ENCODE measurements at regions not wholly inside any gene's neighbourhood (a gene's known extent, or its start where the extent isn't known, plus 50 kb on each side); places are given as distances from the start of the nearest gene placed in this dataset.

- no peak for TF ChIP-seq CTCF (conservative IDR thresholded peaks at IDR 0.05; ENCODE audit: low read depth, low read length)
- no peak overlapping the region for H3K4me3 ChIP-seq (ENCODE audit: low read depth, low read length)
- no peak for DNase-seq (ENCODE audit: low read depth)
These were observed 479.0 kb downstream of the NPHP4 start for GRCh38 chr1:5513179-5513578.

- no peak overlapping the region for H3K4me3 ChIP-seq (ENCODE audit: low read depth, low read length)
- TF ChIP-seq CTCF (conservative IDR thresholded peaks at IDR 0.05; ENCODE audit: low read depth, low read length), result no peak
- DNase-seq (ENCODE audit: low read depth), result no peak
These were observed 480.7 kb downstream of the NPHP4 start for GRCh38 chr1:5511381-5512097.

GRCh38 chr1:5509664-5510452 is 482.4 kb downstream of the NPHP4 start:
- H3K4me3 ChIP-seq (ENCODE audit: low read depth, low read length), result no peak overlapping the region
- DNase-seq (ENCODE audit: low read depth), result peak; percentile 55
- TF ChIP-seq CTCF (conservative IDR thresholded peaks at IDR 0.05; ENCODE audit: low read depth, low read length), result peak; percentile 97

- TF ChIP-seq CTCF (conservative IDR thresholded peaks at IDR 0.05; ENCODE audit: low read depth, low read length), result no peak
- DNase-seq (ENCODE audit: low read depth), result no peak
- H3K4me3 ChIP-seq (ENCODE audit: low read depth, low read length), result no peak overlapping the region
These were observed 483.4 kb downstream of the NPHP4 start for GRCh38 chr1:5508669-5509330.

GRCh38 chr1:5507340-5507739 is 484.9 kb downstream of the NPHP4 start:
- DNase-seq (ENCODE audit: low read depth), result no peak
- H3K4me3 ChIP-seq (ENCODE audit: low read depth, low read length), result no peak overlapping the region
- TF ChIP-seq CTCF (conservative IDR thresholded peaks at IDR 0.05; ENCODE audit: low read depth, low read length), result no peak

- no peak for DNase-seq (ENCODE audit: low read depth)
- H3K4me3 ChIP-seq (ENCODE audit: low read depth, low read length), result no peak overlapping the region
- TF ChIP-seq CTCF (conservative IDR thresholded peaks at IDR 0.05; ENCODE audit: low read depth, low read length), result no peak
These were observed 485.6 kb downstream of the NPHP4 start for GRCh38 chr1:5506634-5507033.
